ENCODE measurements at regions not wholly inside any gene's neighbourhood (a gene's known extent, or its start where the extent isn't known, plus 50 kb on each side); places are given as distances from the start of the nearest gene placed in this dataset.

DNA sequence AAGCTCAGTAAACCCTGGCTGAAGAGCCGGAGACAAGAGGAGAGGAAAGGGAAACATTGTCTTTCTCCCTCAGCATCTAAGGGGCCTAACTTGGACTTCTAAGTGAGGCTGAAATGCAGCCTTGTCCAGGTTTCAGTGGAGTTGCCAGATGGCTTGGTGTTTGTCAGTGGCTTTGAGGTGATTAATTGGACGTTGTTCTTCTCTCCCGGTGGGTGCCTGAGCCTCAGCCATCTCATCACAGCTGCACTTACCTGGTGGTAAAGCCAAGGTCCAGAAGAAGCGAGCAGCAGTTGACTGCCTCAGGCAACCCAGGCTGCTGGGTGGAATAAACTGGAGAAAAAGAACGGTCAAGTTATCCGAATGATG lies 202.2 kb upstream of the NLRP1 start:
- DNase-seq (ENCODE audit: low spot score), result no peak

DNA sequence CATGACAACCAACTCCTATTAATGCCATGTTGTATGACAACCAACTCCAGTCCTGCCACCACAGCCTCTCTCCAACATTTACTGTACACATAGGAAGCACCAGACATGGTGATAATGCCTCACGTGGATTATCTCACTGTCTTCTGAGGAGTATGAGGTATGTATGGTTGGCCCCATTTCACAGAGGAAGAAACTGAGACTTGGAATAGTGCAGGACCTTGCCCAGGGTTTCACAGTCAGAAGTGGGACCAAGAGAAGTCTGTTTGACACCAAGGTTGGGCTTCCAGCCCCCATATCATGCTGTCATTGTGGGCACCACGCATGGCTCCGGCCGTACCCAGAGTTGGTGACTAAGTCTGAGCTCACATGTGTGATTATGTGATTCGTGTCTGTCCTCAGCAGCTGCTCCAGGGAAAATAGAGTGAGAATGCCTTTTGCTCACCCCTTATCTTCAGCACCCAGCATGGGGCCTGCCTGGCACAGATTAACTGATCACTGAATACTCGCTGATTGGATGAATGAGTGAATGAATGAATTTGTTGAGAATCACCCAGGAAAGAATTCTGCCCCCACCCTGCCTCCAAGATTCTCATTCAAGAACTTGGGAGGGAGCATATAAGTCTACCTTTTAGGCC lies 204.1 kb upstream of the NLRP1 start:
- DNase-seq (ENCODE audit: low spot score), result no peak

DNA sequence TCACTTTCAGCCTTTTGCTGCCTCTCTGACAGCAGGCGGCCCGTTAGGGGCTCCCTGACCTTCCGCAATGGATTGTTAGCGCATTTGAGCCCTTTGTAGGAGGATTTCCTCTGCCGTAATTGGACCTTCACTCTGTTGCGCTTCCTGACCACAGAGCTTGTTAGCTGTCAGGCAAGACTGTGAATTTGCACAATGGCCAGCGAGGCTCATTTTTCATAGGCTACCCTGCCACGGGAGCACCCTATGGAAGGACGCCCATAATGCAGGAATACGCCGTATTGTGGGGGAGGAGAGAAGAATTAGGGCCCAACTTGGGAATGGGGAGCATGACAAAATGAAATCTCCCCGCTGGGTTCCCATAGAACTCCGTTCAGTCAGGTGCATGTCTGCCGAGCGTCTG lies 205.2 kb upstream of the NLRP1 start:
- no peak for DNase-seq (ENCODE audit: low spot score)

DNA sequence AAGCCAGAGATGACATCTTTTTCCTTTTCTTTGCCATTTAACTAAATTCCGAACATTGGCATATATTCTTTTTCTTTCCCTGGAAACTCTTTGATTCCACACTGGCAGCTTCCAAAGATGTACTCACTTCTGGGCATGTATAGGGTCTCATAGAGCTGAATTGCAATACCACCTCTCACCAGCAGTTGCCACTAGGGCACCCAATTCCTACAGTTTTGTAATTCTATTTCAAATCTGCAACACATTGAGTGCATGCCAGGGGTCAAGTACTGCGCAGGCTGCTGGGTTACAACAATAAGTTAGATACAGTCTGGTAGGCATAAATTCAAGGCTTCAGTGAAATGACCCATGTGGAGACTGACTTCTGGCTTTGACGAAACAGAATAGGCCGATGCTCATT lies 208.8 kb upstream of the NLRP1 start:
- DNase-seq (ENCODE audit: low spot score), result no peak

DNA sequence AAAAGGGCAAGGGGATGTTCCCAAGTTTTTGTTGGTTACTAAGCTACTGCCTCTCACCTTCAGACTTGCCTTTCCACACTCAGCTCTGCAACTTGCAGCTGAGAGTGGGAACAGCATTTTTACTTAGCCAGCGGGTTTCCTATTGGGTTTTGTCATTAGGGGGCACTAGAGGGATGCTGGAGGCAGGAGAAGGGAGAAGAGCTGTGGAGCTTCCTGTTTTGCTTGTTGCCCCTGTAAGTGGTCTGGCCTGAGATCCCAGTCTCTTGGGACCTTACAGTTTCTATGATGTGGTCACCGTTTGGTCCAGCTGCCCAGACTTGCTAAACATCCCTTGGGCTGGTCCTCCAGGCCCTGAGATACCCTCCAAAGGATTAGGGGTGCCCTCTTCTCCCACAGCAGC lies 209.6 kb upstream of the NLRP1 start:
- no peak for DNase-seq (ENCODE audit: low spot score)

DNA sequence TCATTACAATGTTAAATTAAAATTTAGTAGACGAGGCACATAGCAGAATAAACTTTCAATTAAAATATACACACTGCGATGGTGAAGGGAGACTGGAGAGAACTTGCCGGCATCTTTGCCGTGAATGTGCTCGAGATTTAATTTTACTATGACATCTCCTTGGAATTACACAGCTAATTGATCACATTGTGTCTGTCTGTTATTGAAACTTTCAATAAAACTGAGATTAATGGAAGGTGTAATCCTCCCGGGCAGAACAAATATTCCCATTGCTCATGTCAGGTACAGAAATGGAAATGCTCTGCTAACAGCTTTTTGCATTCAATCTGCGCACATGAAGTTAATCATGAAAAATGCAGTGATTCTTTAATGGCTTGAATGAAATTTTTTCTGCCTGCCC lies 210.1 kb upstream of the NLRP1 start:
- no peak for DNase-seq (ENCODE audit: low spot score)

DNA sequence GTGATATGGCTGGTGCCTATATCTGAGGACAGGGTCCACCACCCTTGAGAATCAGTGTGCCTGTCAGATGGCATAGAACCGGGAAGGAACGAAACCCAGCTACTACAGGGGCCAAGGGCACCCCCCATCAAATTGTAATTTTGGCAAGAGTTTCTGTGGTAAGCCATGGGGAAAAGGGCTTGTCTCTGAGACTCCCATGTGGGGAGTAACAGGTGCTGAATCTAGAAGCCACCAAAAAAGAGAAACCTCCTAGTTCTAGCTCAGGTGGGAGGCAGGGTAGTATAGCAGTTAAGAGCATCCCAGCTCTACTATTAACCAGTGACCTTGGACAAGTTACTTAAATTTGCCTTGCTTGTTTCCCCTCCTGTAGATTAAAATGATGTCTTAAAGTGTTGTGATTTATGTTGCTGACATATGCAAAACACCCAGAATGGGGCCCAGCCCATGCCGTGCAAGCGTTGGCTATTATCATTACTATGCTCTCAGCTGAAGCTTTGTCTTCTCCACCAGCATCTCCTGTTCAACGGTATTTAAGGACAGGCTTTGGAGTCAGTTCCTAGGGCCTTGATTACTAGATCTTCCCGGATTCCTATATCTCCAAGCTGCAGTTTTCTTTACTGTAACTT lies 210.7 kb upstream of the NLRP1 start:
- no peak for DNase-seq (ENCODE audit: low spot score)

DNA sequence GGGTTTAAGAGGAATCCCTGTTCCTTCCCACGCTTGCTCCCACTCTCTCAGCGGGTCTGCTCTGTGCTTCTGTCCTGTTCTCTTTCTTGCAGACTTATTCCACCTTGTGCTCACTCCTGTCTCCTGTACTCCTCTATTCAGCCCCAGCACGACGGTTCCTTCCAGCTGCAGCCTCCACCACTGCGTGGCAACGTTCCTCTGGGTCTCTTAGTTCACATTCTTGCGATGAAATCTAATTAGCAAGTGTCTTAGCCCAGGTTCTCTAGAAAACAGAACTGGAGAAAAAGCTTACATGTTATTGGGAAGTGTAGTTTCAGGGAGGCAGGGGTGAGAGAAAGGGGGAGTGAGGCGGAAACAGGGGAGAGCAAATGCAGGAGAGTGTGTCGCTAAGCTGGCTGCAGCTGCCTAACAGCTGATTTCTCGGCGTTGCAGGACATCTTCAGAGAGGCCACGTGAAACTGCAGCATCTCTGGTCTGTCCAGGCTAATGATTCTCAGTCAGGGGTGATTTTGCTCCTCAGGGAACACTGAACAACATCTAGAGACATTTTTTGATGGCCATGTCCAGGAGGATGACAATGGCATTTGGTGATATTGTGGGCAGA lies 213.2 kb upstream of the NLRP1 start:
- no peak for DNase-seq (ENCODE audit: low spot score)

DNA sequence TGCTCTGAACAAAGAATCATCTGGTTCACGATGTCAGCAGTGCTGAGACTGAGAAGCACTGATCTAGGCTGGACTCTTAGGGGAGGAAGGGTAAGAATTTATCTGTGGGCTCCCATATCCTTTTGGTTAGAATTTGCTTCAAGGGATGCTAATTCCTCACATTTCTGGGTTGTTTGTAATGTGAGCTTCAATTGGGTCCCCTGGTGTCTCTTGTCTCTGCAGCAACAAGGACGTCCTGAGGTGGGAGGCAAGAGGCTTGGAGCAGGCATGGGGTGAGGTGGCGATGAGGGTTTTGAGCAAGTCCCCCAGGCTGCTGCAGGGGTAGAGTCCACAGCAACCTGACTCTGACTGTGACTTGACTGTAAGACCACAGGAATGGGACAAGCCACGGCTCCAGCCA lies 213.8 kb upstream of the NLRP1 start:
- no peak for DNase-seq (ENCODE audit: low spot score)

DNA sequence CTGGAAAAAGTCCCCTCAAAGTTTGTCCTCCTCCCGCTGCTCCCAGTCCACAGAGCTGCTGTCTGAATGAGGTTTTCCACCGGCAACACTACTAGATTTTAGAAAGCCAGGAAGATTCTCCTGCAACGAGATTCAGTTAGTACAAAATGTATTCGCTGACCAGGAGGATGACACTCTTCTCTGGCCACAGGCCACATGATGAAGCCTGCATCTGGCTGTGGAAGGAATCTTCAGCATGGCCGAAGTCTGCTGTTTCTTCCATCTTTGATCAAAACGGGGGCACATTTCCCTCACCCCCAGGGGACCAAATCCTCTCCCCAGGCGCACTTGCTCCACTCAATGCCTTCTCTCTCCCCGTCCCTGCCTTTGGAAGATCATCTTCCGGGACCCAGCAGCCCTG lies 215.8 kb upstream of the NLRP1 start:
- no peak for DNase-seq (ENCODE audit: low spot score)

DNA sequence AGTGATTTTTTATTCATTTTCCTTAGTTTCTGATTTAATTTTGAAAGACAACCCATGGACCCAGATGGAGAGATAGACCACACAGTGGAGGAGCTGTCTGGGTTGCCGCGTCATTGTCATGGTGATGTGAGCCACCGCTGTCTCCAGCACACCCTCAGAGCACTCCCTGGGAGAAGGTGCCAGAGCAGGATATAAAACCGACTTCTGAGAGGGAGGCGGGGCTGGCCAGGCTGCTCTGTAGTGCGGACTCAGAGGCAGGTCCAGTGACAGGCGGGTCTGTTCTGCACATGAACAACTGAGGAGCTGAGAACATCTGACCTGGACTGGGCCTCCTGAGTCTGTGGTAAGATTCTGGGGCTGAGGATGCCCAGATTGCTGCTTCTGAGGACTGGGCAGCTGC lies 216.3 kb upstream of the NLRP1 start:
- DNase-seq (ENCODE audit: low spot score), result no peak

DNA sequence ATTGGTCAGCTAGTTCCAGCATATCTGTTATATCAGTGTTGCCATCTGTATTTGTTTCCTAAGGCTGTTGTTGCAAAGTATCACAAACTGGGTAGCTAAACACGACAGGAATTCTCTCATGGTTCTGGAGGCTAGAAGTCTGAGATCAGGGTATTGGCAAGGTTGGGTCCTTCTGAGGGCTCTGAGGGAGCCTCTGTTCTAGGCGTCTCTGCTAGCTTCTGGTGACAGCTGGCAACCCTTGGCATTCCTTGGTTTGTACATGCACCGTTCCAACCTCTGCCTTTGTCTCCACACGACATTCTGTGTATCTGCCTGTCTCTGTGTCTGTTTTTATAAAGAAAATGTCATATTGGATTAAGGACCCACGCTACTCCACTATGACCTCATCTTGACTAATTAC lies 219.9 kb upstream of the NLRP1 start:
- DNase-seq (ENCODE audit: low spot score), result no peak

DNA sequence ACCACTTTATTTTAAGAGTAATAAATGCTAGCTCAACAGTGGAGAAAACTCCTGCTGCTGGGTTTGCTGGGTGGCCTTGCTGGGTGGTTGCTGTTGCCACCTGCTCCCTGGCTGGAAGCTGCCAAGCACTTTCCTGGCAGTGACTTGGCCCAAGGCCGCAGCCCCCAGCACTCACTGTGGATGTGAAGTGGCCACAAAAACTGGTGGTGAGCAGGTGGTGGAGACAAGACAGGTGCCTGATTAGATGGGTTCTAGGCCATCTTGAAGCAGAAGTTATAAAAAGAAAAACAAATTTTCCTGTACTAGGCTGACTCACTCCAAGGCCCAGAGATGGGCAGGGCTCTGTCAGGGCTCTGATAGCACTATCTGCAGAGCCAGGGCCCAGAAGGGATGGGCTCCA lies 224.7 kb upstream of the NLRP1 start:
- no peak for DNase-seq (ENCODE audit: low spot score)

DNA sequence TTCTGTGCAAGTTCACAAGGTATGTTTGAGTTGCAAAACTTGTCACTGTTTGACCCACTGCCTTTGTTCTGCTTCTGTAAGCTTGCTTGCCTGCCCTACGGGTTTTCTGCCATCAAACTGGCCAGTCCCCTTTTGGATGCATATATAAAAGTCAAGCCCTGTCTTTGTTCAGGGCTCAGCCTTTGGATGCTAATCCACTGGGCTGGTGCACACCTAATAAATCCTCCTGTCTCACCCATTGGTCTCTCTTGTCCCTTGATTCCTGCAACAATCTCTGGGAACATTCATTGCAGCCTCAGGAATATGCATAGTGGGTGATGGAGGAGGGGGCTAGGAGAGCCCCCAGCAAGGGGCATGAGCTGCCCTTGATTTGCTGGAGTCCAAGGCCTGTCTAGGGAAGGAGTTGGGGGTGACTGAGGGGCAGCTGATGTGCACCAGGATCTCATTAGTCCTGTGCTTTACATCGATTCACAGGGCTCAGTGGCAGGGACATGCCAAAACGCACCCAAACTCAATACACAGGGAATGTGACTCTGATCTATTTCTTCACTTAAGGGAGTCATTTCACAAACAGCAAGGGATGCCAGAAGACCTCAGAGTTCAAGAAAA lies 225.4 kb upstream of the NLRP1 start:
- DNase-seq (ENCODE audit: low spot score), result no peak

DNA sequence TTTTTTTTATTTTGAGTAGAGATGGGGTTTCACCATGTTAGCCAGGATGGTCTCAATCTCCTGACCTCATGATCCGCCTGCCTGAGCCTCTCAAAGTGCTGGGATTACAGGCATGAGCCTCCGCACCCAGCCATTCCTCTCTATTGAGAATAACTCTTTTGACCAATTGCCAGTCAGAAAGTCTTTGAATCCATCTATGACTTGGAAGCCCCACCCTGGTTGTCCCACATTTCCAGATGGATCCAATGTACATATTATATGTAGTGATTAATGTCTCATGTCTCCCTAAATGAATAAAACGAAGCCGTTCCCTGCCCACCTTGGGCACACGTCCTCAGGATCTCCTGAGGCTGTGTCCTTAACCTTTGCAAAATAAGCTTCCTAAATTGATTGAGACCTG lies 228.3 kb upstream of the NLRP1 start:
- no peak for DNase-seq (ENCODE audit: low spot score)

DNA sequence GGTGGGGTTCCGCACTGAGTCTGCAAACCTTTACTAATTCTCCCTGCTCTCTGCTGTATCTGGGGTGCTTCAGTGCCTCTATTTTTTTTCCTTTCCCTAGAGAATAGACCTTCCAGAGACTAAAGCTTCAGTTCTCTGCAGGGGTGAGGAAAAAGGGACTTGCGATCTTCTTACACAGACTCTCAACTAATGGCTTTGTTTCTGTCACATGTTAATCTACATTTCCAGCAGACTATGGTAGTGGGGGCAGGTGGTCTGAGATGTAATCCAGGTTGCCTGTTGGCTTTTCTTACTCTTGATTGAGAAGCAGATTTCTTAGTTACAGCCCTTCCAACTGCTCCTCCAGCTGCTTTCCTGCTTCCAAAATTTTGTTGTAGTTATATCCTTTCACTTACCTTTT lies 229.0 kb upstream of the NLRP1 start:
- no peak for DNase-seq (ENCODE audit: low spot score)

DNA sequence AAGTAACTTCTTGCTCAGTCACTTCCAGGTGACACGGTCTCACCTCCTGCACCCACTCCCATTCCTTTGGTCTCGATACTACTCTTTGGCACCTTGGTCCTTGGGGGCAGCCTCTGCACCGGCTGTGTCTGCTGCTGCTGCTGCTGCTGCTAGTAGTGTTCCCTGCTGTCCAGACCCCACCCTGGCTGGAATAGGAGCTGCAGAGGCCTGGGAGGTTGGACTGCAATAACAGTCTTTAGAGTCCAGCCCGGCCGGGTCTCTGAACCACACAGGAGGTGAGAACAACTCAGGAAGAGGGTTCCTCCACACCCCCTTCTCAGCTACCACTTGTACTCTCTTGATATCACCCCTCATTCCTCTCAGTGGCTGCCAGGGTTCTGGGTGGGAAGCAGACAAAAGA lies 231.1 kb upstream of the NLRP1 start:
- DNase-seq (ENCODE audit: low spot score), result no peak

DNA sequence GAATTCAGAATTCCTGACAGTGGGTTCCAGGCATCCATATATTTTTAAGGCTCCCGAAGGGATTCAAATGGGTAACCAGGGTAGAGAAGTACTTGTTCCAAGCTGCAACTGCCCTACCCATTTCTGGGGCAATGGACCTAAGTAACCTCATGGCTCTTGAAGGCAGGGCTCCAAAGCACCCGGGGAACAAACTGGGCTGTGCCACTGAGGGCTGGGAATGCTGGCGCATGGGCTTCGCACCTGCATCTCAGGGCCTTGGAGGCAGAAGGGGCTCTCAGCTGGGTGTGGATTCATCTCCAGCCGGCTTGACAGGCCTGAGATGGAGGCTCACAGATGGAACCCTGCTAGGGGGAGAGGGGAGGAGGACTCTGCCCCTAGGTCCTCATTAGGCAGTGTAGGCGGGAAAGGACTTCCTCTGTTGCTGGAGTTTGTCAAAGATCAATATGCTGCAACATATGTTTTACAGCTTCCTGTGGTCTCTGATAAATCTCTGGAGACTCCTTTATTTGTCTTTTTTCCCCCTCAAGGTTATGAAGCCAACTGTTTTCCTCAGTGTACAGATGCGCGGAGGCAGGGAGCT lies 232.3 kb upstream of the NLRP1 start:
- no peak for DNase-seq (ENCODE audit: low spot score)

DNA sequence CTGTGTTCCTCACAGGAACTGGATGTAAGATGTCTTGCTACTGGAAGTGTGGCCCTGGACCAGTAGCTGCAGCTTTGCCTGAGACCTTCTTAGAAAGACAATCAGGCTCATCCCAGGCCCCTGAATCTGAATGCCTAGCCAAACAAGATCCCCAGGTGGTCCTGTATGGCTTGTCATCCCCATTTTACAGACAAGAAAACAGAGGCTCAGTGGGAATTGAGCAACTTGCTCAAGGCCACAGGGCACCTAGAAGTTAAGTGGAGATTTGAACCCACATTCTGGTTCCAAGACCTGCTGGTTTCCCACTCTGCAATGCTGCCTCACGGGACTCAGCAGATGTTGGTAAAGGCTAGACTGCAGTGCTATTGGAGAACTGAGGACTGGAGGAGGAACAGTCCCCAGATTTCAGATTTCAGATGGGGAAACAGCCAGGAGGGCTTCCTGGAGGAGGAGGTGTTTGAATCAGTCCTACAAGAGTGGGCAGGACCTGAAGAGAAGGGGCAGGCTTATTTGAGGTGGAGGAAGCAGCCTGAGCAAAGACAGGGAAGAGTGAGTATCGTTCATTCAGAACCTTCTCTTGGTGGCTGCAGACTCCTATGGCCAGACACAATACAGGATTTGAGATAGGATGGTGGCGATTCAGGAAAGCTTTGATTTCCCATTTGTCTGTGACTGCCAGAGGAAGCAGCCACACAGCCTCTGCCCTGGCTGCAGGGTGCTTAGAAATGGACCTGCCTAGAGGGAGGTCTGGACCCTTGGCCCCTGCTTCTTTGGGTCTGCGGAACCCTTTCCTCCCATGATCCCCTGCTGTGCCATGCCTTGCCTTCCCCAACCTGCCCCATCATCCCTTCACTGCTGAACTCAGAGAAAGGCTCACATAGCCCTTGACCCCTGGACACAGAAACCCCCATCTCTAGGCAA lies 233.4 kb upstream of the NLRP1 start:
- no peak for DNase-seq (ENCODE audit: low spot score)

DNA sequence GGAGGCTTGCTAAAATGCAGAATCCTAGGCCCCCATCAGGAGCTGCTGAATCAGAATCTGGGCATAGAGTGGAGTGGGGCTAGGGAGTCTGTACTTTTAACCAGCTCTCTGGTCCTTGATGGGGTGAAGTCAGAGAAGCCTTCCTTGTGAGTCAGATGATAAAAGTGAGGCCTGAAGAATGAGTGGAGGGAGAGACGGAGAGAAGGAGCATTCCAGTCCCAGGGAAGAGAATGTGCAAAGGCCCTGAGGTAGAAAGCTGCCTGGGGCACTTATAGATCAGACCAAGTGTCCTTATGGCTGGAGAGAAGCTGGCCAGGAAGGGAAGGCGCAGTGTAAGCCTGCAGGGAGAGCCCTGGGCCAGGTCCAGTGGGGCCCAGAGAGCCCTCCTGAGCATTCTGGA lies 235.1 kb upstream of the NLRP1 start:
- DNase-seq (ENCODE audit: low spot score), result no peak

DNA sequence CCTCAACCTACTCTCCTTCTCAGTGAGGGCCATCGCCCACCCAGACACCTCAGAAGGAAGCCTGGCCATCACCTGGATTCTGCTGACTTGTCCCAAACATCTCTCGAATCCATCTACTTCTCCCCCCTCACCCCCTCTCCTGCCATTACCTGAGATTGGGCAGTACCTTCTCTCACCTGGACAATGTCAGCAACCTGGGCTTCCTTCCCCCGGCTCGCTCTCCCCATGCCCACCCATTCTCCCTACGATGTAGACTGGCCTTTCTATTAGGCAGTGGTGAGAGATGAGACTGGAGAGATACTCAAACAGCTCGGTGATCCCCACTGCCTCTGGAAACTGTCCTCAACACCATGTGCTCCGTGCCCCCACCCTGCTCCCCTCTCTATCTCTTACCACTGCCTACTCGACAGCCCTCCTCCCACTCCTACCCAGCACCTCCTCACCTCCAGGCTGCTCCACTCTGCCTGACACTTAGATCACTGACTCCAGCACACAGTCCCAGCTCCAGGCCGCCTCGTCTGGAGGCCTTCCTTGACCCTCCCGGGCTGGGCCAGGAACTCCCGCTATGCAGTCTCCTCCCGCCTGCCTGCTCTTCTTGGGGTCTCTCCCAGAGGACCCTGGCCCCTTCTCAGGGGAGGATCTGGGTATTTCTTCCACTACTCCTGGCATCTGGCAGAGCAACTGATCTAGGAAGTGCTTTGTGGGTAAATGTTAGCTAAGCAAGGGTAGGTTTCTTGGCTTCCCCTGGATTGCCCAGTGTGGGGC lies 235.8 kb upstream of the NLRP1 start:
- DNase-seq (ENCODE audit: low spot score), result no peak
